ENCODE measurements at regions not wholly inside any gene's neighbourhood (a gene's known extent, or its start where the extent isn't known, plus 50 kb on each side); places are given as distances from the start of the nearest gene placed in this dataset.

- no peak overlapping the region for H3K4me3 ChIP-seq
- 68 to 97% (median 93%) methylated on average over 3 to 4 of the region's 4 CpGs for WGBS, 5 donors
- TF ChIP-seq POLR2AphosphoS5 (IDR thresholded peaks at IDR 0.05) (no peak), POLR2A (IDR thresholded peaks at IDR 0.05) (no peak)
- TF ChIP-seq, protein P1, sequence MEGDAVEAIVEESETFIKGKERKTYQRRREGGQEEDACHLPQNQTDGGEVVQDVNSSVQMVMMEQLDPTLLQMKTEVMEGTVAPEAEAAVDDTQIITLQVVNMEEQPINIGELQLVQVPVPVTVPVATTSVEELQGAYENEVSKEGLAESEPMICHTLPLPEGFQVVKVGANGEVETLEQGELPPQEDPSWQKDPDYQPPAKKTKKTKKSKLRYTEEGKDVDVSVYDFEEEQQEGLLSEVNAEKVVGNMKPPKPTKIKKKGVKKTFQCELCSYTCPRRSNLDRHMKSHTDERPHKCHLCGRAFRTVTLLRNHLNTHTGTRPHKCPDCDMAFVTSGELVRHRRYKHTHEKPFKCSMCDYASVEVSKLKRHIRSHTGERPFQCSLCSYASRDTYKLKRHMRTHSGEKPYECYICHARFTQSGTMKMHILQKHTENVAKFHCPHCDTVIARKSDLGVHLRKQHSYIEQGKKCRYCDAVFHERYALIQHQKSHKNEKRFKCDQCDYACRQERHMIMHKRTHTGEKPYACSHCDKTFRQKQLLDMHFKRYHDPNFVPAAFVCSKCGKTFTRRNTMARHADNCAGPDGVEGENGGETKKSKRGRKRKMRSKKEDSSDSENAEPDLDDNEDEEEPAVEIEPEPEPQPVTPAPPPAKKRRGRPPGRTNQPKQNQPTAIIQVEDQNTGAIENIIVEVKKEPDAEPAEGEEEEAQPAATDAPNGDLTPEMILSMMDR (IDR thresholded peaks at IDR 0.05 in 8 of 11, conservative IDR thresholded peaks at IDR 0.05 in 3 of 11): no peak
- H3K27me3 ChIP-seq (replicated peaks in 1 of 7): no peaks in the 10 kb centered on the region
- no peak overlapping the region for H3K27ac ChIP-seq
- H3K36me3 ChIP-seq: no peaks in the 10 kb centered on the region
- H3K4me1 ChIP-seq: no peaks in the 10 kb centered on the region
- intact Hi-C loops (cut with DNase I; ENCODE audit: low total_unique reads): no loop called here
- DNase-seq: no peak
- peaks cover 0 to 5% (median 0%) of the 10 kb centered on the region in 8 donors for H3K9me3 ChIP-seq
Observed at GRCh38 chr3:160065786-160066185, 77.2 kb downstream of the IL12A start.

- H3K9me3 ChIP-seq: no peaks in the 10 kb centered on the region
- H3K4me1 ChIP-seq: no peaks in the 10 kb centered on the region
- H3K27me3 ChIP-seq (replicated peaks in 1 of 7): no peaks in the 10 kb centered on the region
- H3K36me3 ChIP-seq: no peaks in the 10 kb centered on the region
- DNase-seq: no peak
- intact Hi-C loops (cut with DNase I; ENCODE audit: low total_unique reads): no loop called here
- no peak overlapping the region for H3K4me3 ChIP-seq
- H3K27ac ChIP-seq: no peak overlapping the region
- WGBS, 5 donors: 22 to 51% (median 28%) methylated on average over 3 of the region's 3 CpGs
- TF ChIP-seq POLR2A (IDR thresholded peaks at IDR 0.05): no peak
- TF ChIP-seq POLR2AphosphoS5 (IDR thresholded peaks at IDR 0.05): no peak
- TF ChIP-seq, protein P1 (IDR thresholded peaks at IDR 0.05 in 8 of 11, conservative IDR thresholded peaks at IDR 0.05 in 3 of 11): no peak
Observed at GRCh38 chr3:160069986-160070385, 81.4 kb downstream of the IL12A start.

DNA sequence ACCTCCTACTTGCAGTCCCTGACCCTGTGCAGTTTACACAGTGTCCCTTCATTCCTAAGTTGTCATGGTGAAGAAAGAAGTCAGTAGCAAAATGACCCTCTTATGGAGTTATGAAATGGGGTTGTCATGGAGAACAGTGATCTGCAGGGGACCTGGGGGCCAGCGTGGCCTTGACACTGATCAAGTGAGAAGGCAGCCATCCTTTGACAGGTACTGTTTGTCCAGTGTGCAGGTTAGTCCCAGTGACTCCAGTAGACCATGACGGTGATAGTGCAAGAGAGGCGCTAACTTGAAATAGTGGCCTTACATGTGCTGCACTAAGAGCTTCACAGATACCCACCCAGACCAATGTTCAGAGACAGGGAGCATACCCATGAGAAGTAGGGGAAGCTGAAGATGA is 87.9 kb downstream of the IL12A start:
- Histone ChIP-seq H3K4me3 (no peak overlapping the region), H3K4me1 (no peaks in the 10 kb centered on the region), H3K9me3 (peaks cover 0 to 12% (median 4%) of the 10 kb centered on the region in 8 donors), H3K27ac (no peak overlapping the region), H3K27me3 (replicated peaks in 1 of 7) (no peaks in the 10 kb centered on the region), H3K36me3 (no peaks in the 10 kb centered on the region)
- DNase-seq: no peak
- TF ChIP-seq, protein P1 (IDR thresholded peaks at IDR 0.05 in 8 of 11, conservative IDR thresholded peaks at IDR 0.05 in 3 of 11): no peak
- WGBS, 5 donors: 91 to 100% (median 94%) methylated on average over 3 of the region's 3 CpGs
- intact Hi-C loops (cut with DNase I; ENCODE audit: low total_unique reads): no loop called here

GRCh38 chr3:160078533-160078932 is 89.9 kb downstream of the IL12A start:
- intact Hi-C loops (cut with DNase I; ENCODE audit: low total_unique reads): no loop called here
- H3K4me1 ChIP-seq: no peaks in the 10 kb centered on the region
- H3K36me3 ChIP-seq: no peaks in the 10 kb centered on the region
- no peaks in the 10 kb centered on the region for H3K27me3 ChIP-seq (replicated peaks in 1 of 7)
- no peak for DNase-seq
- WGBS, 5 donors: 89 to 95% (median 95%) methylated on average over 3 of the region's 3 CpGs
- no peak overlapping the region for H3K4me3 ChIP-seq
- H3K9me3 ChIP-seq: peaks cover 0 to 12% (median 4%) of the 10 kb centered on the region in 8 donors
- H3K27ac ChIP-seq: no peak overlapping the region
- TF ChIP-seq, protein P1 (IDR thresholded peaks at IDR 0.05 in 8 of 11, conservative IDR thresholded peaks at IDR 0.05 in 3 of 11): no peak
- TF ChIP-seq POLR2AphosphoS5 (IDR thresholded peaks at IDR 0.05): no peak
- no peak for TF ChIP-seq POLR2A (IDR thresholded peaks at IDR 0.05)

Data from spleen (tissue), 11 donors.